H1 (cell line): ENCODE measurements at regions not wholly inside any gene's neighbourhood (a gene's known extent, or its start where the extent isn't known, plus 50 kb on each side); places are given as distances from the start of the nearest gene placed in this dataset.

Source experiments
- CTCF ChIA-PET: fragments of 300-600 bp; sonication (Branson Sonifier 250); formaldehyde crosslinking; loops from one replicate; lab custom pipeline; 2021; ENCODE audit not compliant: partially characterized antibody; lab: Charles Lee
- POLR2A ChIA-PET: fragments of 300-600 bp; sonication (Branson Sonifier 250); formaldehyde crosslinking; loops from one replicate; lab custom pipeline; 2021; ENCODE audit warnings: inconsistent platforms; ENCODE audit not compliant: partially characterized antibody; lab: Charles Lee
- DNase-seq, 2 experiments: peaks; one replicate each; pipeline versions ENCODE4 v3.0.0 to v3.0.0-alpha.2; 2010 to 2022; ENCODE audit warnings: low spot score in 2 of 2, low read depth in 1 of 2, mixed read lengths in 1 of 2
- FAIRE-seq: peaks from 2 replicates; lab custom pipeline; 2011; peaks lifted over from hg19 to GRCh38; lab: Jason Lieb, UNC
- H2AFZ ChIP-seq: 2 replicates; pipeline ENCODE4 v1.8.1; 2012; ENCODE audit warnings: low read length, inconsistent platforms
- H2AK5ac ChIP-seq: 2 replicates; pipeline ENCODE4 v1.6.1; 2013; ENCODE audit warnings: low read depth, low read length
- H2BK120ac ChIP-seq: replicated peaks from 2 replicates; pipeline ENCODE3; 2013; ENCODE audit warnings: low read depth, low read length, inconsistent platforms
- H2BK12ac ChIP-seq: 2 replicates; pipeline ENCODE4 v1.6.1; 2013; ENCODE audit warnings: low read depth, low read length
- H2BK15ac ChIP-seq: 2 replicates; pipeline ENCODE4 v1.6.1; 2013; ENCODE audit warnings: low read length
- H2BK20ac ChIP-seq: 2 replicates; pipeline ENCODE4 v1.6.1; 2013; ENCODE audit warnings: low read length
- H2BK5ac ChIP-seq: 2 replicates; pipeline ENCODE4 v1.6.1; 2013; ENCODE audit warnings: low read depth, low read length
- H3K14ac ChIP-seq: 2 replicates; pipeline ENCODE4 v1.6.1; 2013; ENCODE audit warnings: inconsistent platforms; ENCODE audit not compliant: insufficient read length
- H3K18ac ChIP-seq: 2 replicates; pipeline ENCODE4 v1.6.1; 2013; ENCODE audit warnings: low read length; ENCODE audit errors: extremely low read depth
- H3K23ac ChIP-seq: 2 replicates; pipeline ENCODE4 v1.6.1; 2013; ENCODE audit warnings: inconsistent platforms; ENCODE audit not compliant: insufficient read length
- H3K23me2 ChIP-seq: 2 replicates; pipeline ENCODE4 v1.6.1; 2013; ENCODE audit warnings: low read depth, low read length
- H3K27ac ChIP-seq: 2 replicates; pipeline ENCODE4 v1.6.1; 2011; ENCODE audit warnings: low read depth, low read length, inconsistent platforms
- H3K27me3 ChIP-seq, 4 experiments: replicated peaks in 1 of 4; 1 replicate in 1 of 4; 2 replicates in 3 of 4; pipeline versions ENCODE4 v1.6.1 to v1.8.1; 2011 to 2013; ENCODE audit warnings: low read length in 3 of 4, mild to moderate bottlenecking in 3 of 4, inconsistent platforms in 2 of 4, mixed read lengths in 2 of 4, moderate library complexity in 1 of 4; ENCODE audit not compliant: control insufficient read depth in 3 of 4, insufficient read depth in 3 of 4; ENCODE audit errors: extremely low read depth in 1 of 4
- H3K36me3 ChIP-seq, 4 experiments: 2 replicates each; pipeline versions ENCODE4 v1.6.1 to v1.8.1; 2011 to 2013; ENCODE audit warnings: mild to moderate bottlenecking in 4 of 4, low read length in 3 of 4, moderate library complexity in 2 of 4, control low read depth in 1 of 4, inconsistent platforms in 1 of 4; ENCODE audit not compliant: insufficient read depth in 4 of 4, control insufficient read depth in 2 of 4
- H3K4ac ChIP-seq: replicated peaks from 2 replicates; pipeline ENCODE3; 2013; ENCODE audit warnings: low read length, low read depth, mixed read lengths, inconsistent platforms; ENCODE audit not compliant: insufficient read length
- H3K4me1 ChIP-seq, 4 experiments: replicated peaks in 1 of 4; 1 replicate in 1 of 4; 2 replicates in 3 of 4; pipeline versions ENCODE4 v1.6.1 to v1.8.1; 2011 to 2013; ENCODE audit warnings: low read length in 3 of 4, inconsistent platforms in 2 of 4, mixed read lengths in 1 of 4; ENCODE audit not compliant: insufficient read depth in 4 of 4, control insufficient read depth in 3 of 4
- H3K4me2 ChIP-seq, 2 experiments: 2 replicates each; pipeline versions ENCODE4 v1.6.1 to v1.8.1; 2011 to 2013; ENCODE audit warnings: low read depth in 2 of 2, low read length in 2 of 2, control low read depth in 1 of 2, inconsistent platforms in 1 of 2, mild to moderate bottlenecking in 1 of 2; ENCODE audit not compliant: insufficient read depth in 1 of 2
- H3K4me3 ChIP-seq, 4 experiments: fragments of 200-600, 300-600 bp in 1 of 4; sonication (generic), shearing (Covaris generic), sonication (Bioruptor Twin) in 1 of 4; 2 replicates each; pipeline versions ENCODE4 v1.5.1 to v1.8.1; 2011 to 2016; ENCODE audit warnings: low read length in 4 of 4, low read depth in 3 of 4, control low read depth in 2 of 4, inconsistent platforms in 2 of 4, mild to moderate bottlenecking in 2 of 4, mixed read lengths in 1 of 4, moderate library complexity in 1 of 4; ENCODE audit not compliant: insufficient read depth in 2 of 4; ENCODE audit errors: extremely low read depth in 1 of 4
- H3K56ac ChIP-seq: replicated peaks from 2 replicates; pipeline ENCODE3; 2013; ENCODE audit warnings: low read depth, mild to moderate bottlenecking, mixed read lengths, low read length, inconsistent platforms; ENCODE audit not compliant: insufficient read length
- H3K79me1 ChIP-seq: 2 replicates; pipeline ENCODE4 v1.6.1; 2013; ENCODE audit warnings: low read depth, low read length, control low read depth
- H3K79me2 ChIP-seq, 2 experiments: 2 replicates each; pipeline versions ENCODE4 v1.6.1 to v1.8.1; 2012 to 2013; ENCODE audit warnings: low read length in 2 of 2, mild to moderate bottlenecking in 2 of 2, inconsistent platforms in 1 of 2; ENCODE audit not compliant: insufficient read depth in 2 of 2, control insufficient read depth in 1 of 2
- H3K9ac ChIP-seq, 4 experiments: replicated peaks in 1 of 4; 1 replicate in 1 of 4; 2 replicates in 3 of 4; pipeline versions ENCODE4 v1.6.1 to v1.8.1; 2011 to 2013; ENCODE audit warnings: low read depth in 3 of 4, low read length in 3 of 4, control low read depth in 2 of 4, mild to moderate bottlenecking in 2 of 4, moderate library complexity in 2 of 4, inconsistent platforms in 1 of 4; ENCODE audit errors: extremely low read depth in 1 of 4
- H3K9me3 ChIP-seq, 2 experiments: 2 replicates each; pipeline versions ENCODE4 v1.6.1 to v1.8.1; 2012 to 2013; ENCODE audit warnings: mild to moderate bottlenecking in 2 of 2, moderate library complexity in 2 of 2, control low read depth in 1 of 2, inconsistent platforms in 1 of 2, low read depth in 1 of 2, low read length in 1 of 2, mixed read lengths in 1 of 2; ENCODE audit not compliant: insufficient read depth in 2 of 2
- H4K20me1 ChIP-seq, 2 experiments: replicated peaks in 1 of 2; 2 replicates each; pipeline versions ENCODE3 to v1.8.1; 2011 to 2013; ENCODE audit warnings: inconsistent platforms in 2 of 2, low read length in 2 of 2, mild to moderate bottlenecking in 1 of 2; ENCODE audit not compliant: insufficient read depth in 2 of 2, control insufficient read depth in 1 of 2
- H4K5ac ChIP-seq: 2 replicates; pipeline ENCODE4 v1.6.1; 2013; ENCODE audit warnings: low read length, low read depth, mixed read lengths, inconsistent platforms; ENCODE audit not compliant: insufficient read length
- H4K8ac ChIP-seq: 2 replicates; pipeline ENCODE4 v1.8.0; 2013; ENCODE audit warnings: mild to moderate bottlenecking, moderate library complexity, low read length, inconsistent platforms; ENCODE audit not compliant: insufficient read depth; ENCODE audit errors: extremely low read depth
- H4K91ac ChIP-seq: replicated peaks from 2 replicates; pipeline ENCODE3; 2013; ENCODE audit warnings: low read length, mixed read lengths, inconsistent platforms; ENCODE audit not compliant: insufficient read length
- ASH2L ChIP-seq: fragments of 200-600, 300-600 bp; sonication (generic); IDR thresholded peaks from one replicate; pipeline ENCODE4 v1.7.1; 2017; ENCODE audit warnings: low read length
- ATF2 ChIP-seq: IDR thresholded peaks from 2 replicates; pipeline ENCODE4 v1.6.1; 2012; ENCODE audit warnings: low read length, inconsistent platforms
- CTBP2 ChIP-seq: IDR thresholded peaks from 2 replicates; pipeline ENCODE4 v1.7.0; 2011; ENCODE audit warnings: borderline replicate concordance, mild to moderate bottlenecking, moderate library complexity, mixed read lengths, low read length; ENCODE audit not compliant: insufficient read depth, insufficient read length
- EGR1 ChIP-seq: IDR thresholded peaks from 2 replicates; pipeline ENCODE4 v1.6.1; 2011; ENCODE audit warnings: low read depth, low read length, borderline replicate concordance
- RNF2 ChIP-seq: fragments of 200-900, 300-1000 bp; sonication (generic); IDR thresholded peaks from 2 replicates; pipeline ENCODE4 v1.7.1; 2016; ENCODE audit warnings: borderline replicate concordance, low read depth, mild to moderate bottlenecking, antibody characterized with exemption, low read length; ENCODE audit not compliant: poor library complexity, severe bottlenecking; ENCODE audit errors: missing control alignments
- RXRA ChIP-seq: IDR thresholded peaks from 2 replicates; pipeline ENCODE4 v1.6.1; 2011; ENCODE audit warnings: low read depth, mild to moderate bottlenecking, low read length, moderate library complexity; ENCODE audit not compliant: insufficient read depth
- SIRT6 ChIP-seq: IDR thresholded peaks from one replicate; pipeline ENCODE4 v1.7.1; 2012; ENCODE audit warnings: low read length, inconsistent platforms
- SRF ChIP-seq: IDR thresholded peaks from 2 replicates; pipeline ENCODE4 v1.6.1; 2011; ENCODE audit warnings: mild to moderate bottlenecking, low read depth, low read length, moderate library complexity
- SUZ12 ChIP-seq: fragments of 200-600 bp; sonication (generic); IDR thresholded peaks from 2 replicates; pipeline ENCODE4 v1.6.1; 2012; ENCODE audit warnings: mild to moderate bottlenecking, inconsistent platforms, low read length, moderate library complexity, mixed read lengths
- TBP ChIP-seq: IDR thresholded peaks from 2 replicates; pipeline ENCODE4 v1.6.1; 2011; ENCODE audit warnings: low read depth, low read length, improper control_type of control experiment
- WGBS, 2 experiments: shearing (Covaris generic) in 1 of 2; methylation state at CpG; one replicate each; pipeline versions ENCODE4 v1.1.6 to v1.1.7; 2013 to 2015; ENCODE audit warnings: low lambda C conversion rate in 2 of 2, mixed read lengths in 2 of 2, inconsistent platforms in 1 of 2, low coverage in 1 of 2, missing lambda C conversion rate in 1 of 2; ENCODE audit not compliant: insufficient replicate concordance in 2 of 2, insufficient coverage in 1 of 2, insufficient read length in 1 of 2; ENCODE audit errors: extremely low coverage in 1 of 2, missing lambda C conversion rate in 1 of 2; 5-methylcytosine and 5-hydroxymethylcytosine counted together

- Histone ChIP-seq H4K20me1 (no peaks in the 10 kb centered on the region), H3K23ac (no peak overlapping the region), H3K4me2 (no peak overlapping the region), H3K79me1 (no peaks in the 10 kb centered on the region), H2AK5ac (no peak overlapping the region), H3K18ac (no peak overlapping the region), H3K9me3 (no peaks in the 10 kb centered on the region), H4K5ac (no peak overlapping the region), H3K4me1 (peaks cover 0 to 7% (median 5%) of the 10 kb centered on the region in 4 experiments; a peak in 4 of 7 replicates), H4K91ac (no peak overlapping the region), H3K4ac (no peak overlapping the region), H3K36me3 (no peaks in the 10 kb centered on the region), H2BK120ac (no peak overlapping the region), H2BK12ac (no peak overlapping the region), H4K8ac (no peak overlapping the region), H3K23me2 (peaks cover 6% of the 10 kb centered on the region; the same call in 1 of the 2 replicates), H3K14ac (no peak overlapping the region), H3K27me3 (peaks cover 0 to 12% (median 9%) of the 10 kb centered on the region in 4 experiments; a peak in 6 of 7 replicates), H3K79me2 (no peaks in the 10 kb centered on the region), H3K56ac (no peak overlapping the region), H2BK20ac (no peak overlapping the region), H3K9ac (no peak overlapping the region), H3K27ac (no peak overlapping the region), H2BK5ac (no peak overlapping the region), H3K4me3 (no peak overlapping the region), H2AFZ (no peak overlapping the region), H2BK15ac (no peak overlapping the region)
- POLR2A ChIA-PET: no interaction called here
- TF ChIP-seq RXRA: no peak
- no peak for TF ChIP-seq TBP
- no peak for TF ChIP-seq SRF
- no peak for TF ChIP-seq EGR1
- TF ChIP-seq ATF2: no peak
- TF ChIP-seq SUZ12: no peak
- TF ChIP-seq ASH2L: no peak
- TF ChIP-seq SIRT6: no peak
- TF ChIP-seq RNF2: no peak
- TF ChIP-seq CTBP2: no peak
- FAIRE-seq (no peak), DNase-seq (no peak)
- CTCF ChIA-PET: interaction anchor here (1.2 to 1.8 kb wide), 8 partner anchors 9 to 1680 kb away, joined by 3 to 12 read pairs (median 4); no protein-coding TSS in a partner anchor
- WGBS, 2 experiments: 96% methylated on average over 7 of the region's 7 CpGs; no CpG with 5 or more reads in 1 of the 2 experiments
Measured at GRCh38 chr10:128213156-128213555, 86.9 kb upstream of the MKI67 start.
